Germinal center (tissue), 1 donor: ENCODE measurements at regions not wholly inside any gene's neighbourhood (a gene's known extent, or its start where the extent isn't known, plus 50 kb on each side); places are given as distances from the start of the nearest gene placed in this dataset.

ENCODE experiments used
- DNase-seq: peaks from one replicate; pipeline ENCODE4 v3.0.0; 2012; ENCODE audit warnings: mixed read lengths, low spot score

GRCh38 chr5:67407979-67408378, 211.4 kb upstream of the CD180 start:
- no peak for DNase-seq

- DNase-seq: no peak
Measured at GRCh38 chr5:67405755-67406154, 209.2 kb upstream of the CD180 start.

GRCh38 chr5:67405101-67405364, 208.4 kb upstream of the CD180 start:
- DNase-seq: no peak

- no peak for DNase-seq
Measured at GRCh38 chr5:67404256-67405100, 207.9 kb upstream of the CD180 start.

- DNase-seq: no peak
Measured at GRCh38 chr5:67402526-67402925, 205.9 kb upstream of the CD180 start.

- no peak for DNase-seq
Measured at GRCh38 chr5:67401172-67401571, 204.6 kb upstream of the CD180 start.

- DNase-seq: no peak
Measured at GRCh38 chr5:67400752-67401151, 204.2 kb upstream of the CD180 start.

- no peak for DNase-seq
Measured at GRCh38 chr5:67395790-67396418, 199.3 kb upstream of the CD180 start.

GRCh38 chr5:67393211-67393610, 196.6 kb upstream of the CD180 start:
- no peak for DNase-seq

- DNase-seq: no peak
Measured at GRCh38 chr5:67390935-67391334, 194.3 kb upstream of the CD180 start.

- DNase-seq: no peak
Measured at GRCh38 chr5:67383451-67383850, 186.9 kb upstream of the CD180 start.

- no peak for DNase-seq
Measured at GRCh38 chr5:67381236-67381880, 184.8 kb upstream of the CD180 start.

- no peak for DNase-seq
Measured at GRCh38 chr5:67380431-67380830, 183.8 kb upstream of the CD180 start.

- no peak for DNase-seq
Measured at GRCh38 chr5:67379753-67380152, 183.2 kb upstream of the CD180 start.

- no peak for DNase-seq
Measured at GRCh38 chr5:67378256-67378655, 181.7 kb upstream of the CD180 start.

GRCh38 chr5:67377631-67378030, 181.0 kb upstream of the CD180 start:
- DNase-seq: no peak

GRCh38 chr5:67375606-67376005, 179.0 kb upstream of the CD180 start:
- DNase-seq: peak; percentile 3

- no peak for DNase-seq
Measured at GRCh38 chr5:67374378-67374777, 177.8 kb upstream of the CD180 start.

GRCh38 chr5:67373518-67373917, 176.9 kb upstream of the CD180 start:
- no peak for DNase-seq

GRCh38 chr5:67372887-67373286, 176.3 kb upstream of the CD180 start:
- no peak for DNase-seq

- DNase-seq: no peak
Measured at GRCh38 chr5:67371924-67372323, 175.3 kb upstream of the CD180 start.

GRCh38 chr5:67366691-67367395, 170.2 kb upstream of the CD180 start:
- no peak for DNase-seq

GRCh38 chr5:67366276-67366675, 169.7 kb upstream of the CD180 start:
- DNase-seq: no peak
